ENCODE measurements at regions not wholly inside any gene's neighbourhood (a gene's known extent, or its start where the extent isn't known, plus 50 kb on each side); places are given as distances from the start of the nearest gene placed in this dataset.

- H3K36me3 ChIP-seq, result no peaks in the 10 kb centered on the region
- H3K27me3 ChIP-seq, result no peaks in the 10 kb centered on the region
- no peak for DNase-seq (ENCODE audit: low spot score in 2 of 2)
- no peak overlapping the region for H3K27ac ChIP-seq
- TF ChIP-seq CTCF (IDR thresholded peaks at IDR 0.05), result no peak
- no peaks in the 10 kb centered on the region for H3K4me1 ChIP-seq
- H3K9me3 ChIP-seq, result no peaks in the 10 kb centered on the region
- intact Hi-C loops (cut with DNase I), result no loop called here
- no peak overlapping the region for H3K4me3 ChIP-seq
Measured at GRCh38 chr5:2801577-2802525, 50.4 kb upstream of the IRX2 start.

All from ascending aorta (tissue), 2 donors.